ENCODE measurements at regions not wholly inside any gene's neighbourhood (a gene's known extent, or its start where the extent isn't known, plus 50 kb on each side); places are given as distances from the start of the nearest gene placed in this dataset.

GRCh38 chr12:115553622-115554021 is 723.9 kb downstream of the MED13L start:
- POLR2A ChIA-PET, result no interaction called here
- intact Hi-C loops (cut with micrococcal nuclease) (no loop called here), dilution Hi-C loops (cut with MboI; ENCODE audit: extremely low pct_ligation_motif_present, low sequenced_read_pairs) (no loop called here)
- CTCF ChIA-PET, result no interaction called here
- Histone ChIP-seq H3K9ac (replicated peaks; ENCODE audit: extremely low read depth, insufficient read depth, low read length) (no peak overlapping the region), H3K9me1 (replicated peaks; ENCODE audit: control insufficient read depth, extremely low read depth, insufficient read depth, low read length) (no peaks in the 10 kb centered on the region), H3K27ac (ENCODE audit: insufficient read depth, low read depth, low read length) (no peak overlapping the region), H3K9me3 (replicated peaks; ENCODE audit: control insufficient read depth, insufficient read depth, low read length) (peaks cover 3% of the 10 kb centered on the region), H3K4me1 (ENCODE audit: control insufficient read depth, extremely low read depth, insufficient read depth, low read length) (no peaks in the 10 kb centered on the region), H3K27me3 (ENCODE audit: control insufficient read depth in 2 of 2, insufficient read depth in 2 of 2, low read length in 2 of 2) (no peaks in the 10 kb centered on the region), H3K4me3 (replicated peaks in 1 of 3; ENCODE audit: insufficient read depth in 1 of 3, low read depth in 1 of 3, low read length in 3 of 3) (no peak overlapping the region), H4K20me1 (replicated peaks; ENCODE audit: control insufficient read depth, extremely low read depth, insufficient read depth, low read length) (no peaks in the 10 kb centered on the region), H3K79me2 (ENCODE audit: control insufficient read depth, insufficient read depth, low read length) (no peaks in the 10 kb centered on the region), H3K36me3 (ENCODE audit: control insufficient read depth in 2 of 2, extremely low read depth in 1 of 2, insufficient read depth in 2 of 2, low read length in 2 of 2) (no peaks in the 10 kb centered on the region), H2AFZ (ENCODE audit: low read depth, low read length) (no peak overlapping the region), H3K4me2 (ENCODE audit: insufficient read depth, low read length) (no peak overlapping the region)
- no TSS peak for BruUV-seq (replicated peaks)
- DNase-seq (ENCODE audit: low read depth, low spot score) (no peak), FAIRE-seq (no peak)
- TF ChIP-seq, protein P1, sequence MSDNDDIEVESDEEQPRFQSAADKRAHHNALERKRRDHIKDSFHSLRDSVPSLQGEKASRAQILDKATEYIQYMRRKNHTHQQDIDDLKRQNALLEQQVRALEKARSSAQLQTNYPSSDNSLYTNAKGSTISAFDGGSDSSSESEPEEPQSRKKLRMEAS (IDR thresholded peaks at IDR 0.05; ENCODE audit: insufficient read depth, insufficient read length), result no peak
- no peak for TF ChIP-seq GATA2 (IDR thresholded peaks at IDR 0.05; ENCODE audit: insufficient read depth, insufficient read length, low read depth, low read length)
- no peak for TF ChIP-seq POLR2A (IDR thresholded peaks at IDR 0.05; ENCODE audit: low read depth, low read length)

GRCh38 chr12:115543269-115543668 is 734.2 kb downstream of the MED13L start:
- H4K20me1 ChIP-seq (replicated peaks; ENCODE audit: control insufficient read depth, extremely low read depth, insufficient read depth, low read length), result no peaks in the 10 kb centered on the region
- dilution Hi-C loops (cut with MboI; ENCODE audit: extremely low pct_ligation_motif_present, low sequenced_read_pairs) (no loop called here), intact Hi-C loops (cut with micrococcal nuclease) (no loop called here)
- H3K79me2 ChIP-seq (ENCODE audit: control insufficient read depth, insufficient read depth, low read length), result no peaks in the 10 kb centered on the region
- TF ChIP-seq FOS (IDR thresholded peaks at IDR 0.05; ENCODE audit: borderline replicate concordance, insufficient read depth, low read length), result no peak
- TF ChIP-seq POLR2A (IDR thresholded peaks at IDR 0.05; ENCODE audit: low read depth, low read length), result no peak
- peak; percentile 8 for TF ChIP-seq JUN (IDR thresholded peaks at IDR 0.05; ENCODE audit: borderline replicate concordance, insufficient read depth, insufficient read length, low read depth)
- no peak for TF ChIP-seq MYC (IDR thresholded peaks at IDR 0.05; ENCODE audit: low read depth, low read length)
- TF ChIP-seq, protein P1 (IDR thresholded peaks at IDR 0.05; ENCODE audit: insufficient read depth, insufficient read length), result no peak
- no peak for TF ChIP-seq GATA2 (IDR thresholded peaks at IDR 0.05; ENCODE audit: insufficient read depth, insufficient read length, low read depth, low read length)
- no peaks in the 10 kb centered on the region for H3K9me1 ChIP-seq (replicated peaks; ENCODE audit: control insufficient read depth, extremely low read depth, insufficient read depth, low read length)
- BruUV-seq (replicated peaks), result no TSS peak
- ChIA-PET CTCF (no interaction called here), POLR2A (no interaction called here)
- H3K27ac ChIP-seq (ENCODE audit: insufficient read depth, low read depth, low read length), result no peak overlapping the region
- H3K27me3 ChIP-seq (ENCODE audit: control insufficient read depth in 2 of 2, insufficient read depth in 2 of 2, low read length in 2 of 2), result no peaks in the 10 kb centered on the region
- H2AFZ ChIP-seq (ENCODE audit: low read depth, low read length), result no peak overlapping the region
- peaks cover 8% of the 10 kb centered on the region for H3K9me3 ChIP-seq (replicated peaks; ENCODE audit: control insufficient read depth, insufficient read depth, low read length)
- H3K9ac ChIP-seq (replicated peaks; ENCODE audit: extremely low read depth, insufficient read depth, low read length), result no peak overlapping the region
- H3K36me3 ChIP-seq (ENCODE audit: control insufficient read depth in 2 of 2, extremely low read depth in 1 of 2, insufficient read depth in 2 of 2, low read length in 2 of 2), result no peaks in the 10 kb centered on the region
- DNase-seq (ENCODE audit: low read depth, low spot score), result no peak
- H3K4me1 ChIP-seq (ENCODE audit: control insufficient read depth, extremely low read depth, insufficient read depth, low read length), result no peaks in the 10 kb centered on the region
- no peak for FAIRE-seq
- H3K4me3 ChIP-seq (replicated peaks in 1 of 3; ENCODE audit: insufficient read depth in 1 of 3, low read depth in 1 of 3, low read length in 3 of 3), result no peak overlapping the region
- H3K4me2 ChIP-seq (ENCODE audit: insufficient read depth, low read length), result no peak overlapping the region

Measured in endothelial cell of umbilical vein (primary cell).